GM18502 (cell line): ENCODE measurements at regions not wholly inside any gene's neighbourhood (a gene's known extent, or its start where the extent isn't known, plus 50 kb on each side); places are given as distances from the start of the nearest gene placed in this dataset.

Experiments used
- ATAC-seq: cut with Tn5 transposase; IDR thresholded peaks from one replicate; pipeline ENCODE4 v1.9.1; 2021; ENCODE audit warnings: mild to moderate bottlenecking; ENCODE audit not compliant: unreplicated experiment, poor library complexity

GRCh38 chr1:37306461-37306860, 167.9 kb upstream of the ZC3H12A start:
- no peak for ATAC-seq

GRCh38 chr1:37306871-37307270, 167.5 kb upstream of the ZC3H12A start:
- no peak for ATAC-seq

GRCh38 chr1:37308031-37308960, 166.1 kb upstream of the ZC3H12A start:
- ATAC-seq, result no peak

- no peak for ATAC-seq
Observed at GRCh38 chr1:37309574-37309973, 164.8 kb upstream of the ZC3H12A start.

- no peak for ATAC-seq
Observed at GRCh38 chr1:37310064-37310463, 164.3 kb upstream of the ZC3H12A start.

GRCh38 chr1:37315371-37315846, 159.0 kb upstream of the ZC3H12A start:
- ATAC-seq, result no peak

GRCh38 chr1:37317870-37318467, 156.4 kb upstream of the ZC3H12A start:
- ATAC-seq, result no peak

GRCh38 chr1:37318490-37318889, 155.9 kb upstream of the ZC3H12A start:
- no peak for ATAC-seq

GRCh38 chr1:37319284-37319683, 155.1 kb upstream of the ZC3H12A start:
- ATAC-seq, result no peak

GRCh38 chr1:37323486-37324377, 150.6 kb upstream of the ZC3H12A start:
- ATAC-seq, result no peak

GRCh38 chr1:37325010-37325409, 149.4 kb upstream of the ZC3H12A start:
- ATAC-seq, result no peak

GRCh38 chr1:37325509-37326437, 148.6 kb upstream of the ZC3H12A start:
- no peak for ATAC-seq

GRCh38 chr1:37332126-37332525, 142.3 kb upstream of the ZC3H12A start:
- ATAC-seq, result no peak

GRCh38 chr1:37338658-37339057, 135.7 kb upstream of the ZC3H12A start:
- no peak for ATAC-seq

GRCh38 chr1:37342736-37343135, 131.6 kb upstream of the ZC3H12A start:
- no peak for ATAC-seq

- no peak for ATAC-seq
Observed at GRCh38 chr1:37347104-37347649, 127.2 kb upstream of the ZC3H12A start.

GRCh38 chr1:37353871-37354270, 120.5 kb upstream of the ZC3H12A start:
- ATAC-seq, result no peak

GRCh38 chr1:37354876-37355650, 119.3 kb upstream of the ZC3H12A start:
- no peak for ATAC-seq

- no peak for ATAC-seq
Observed at GRCh38 chr1:37358992-37359391, 115.4 kb upstream of the ZC3H12A start.
